22Rv1 (cell line): ENCODE measurements at regions not wholly inside any gene's neighbourhood (a gene's known extent, or its start where the extent isn't known, plus 50 kb on each side); places are given as distances from the start of the nearest gene placed in this dataset.
"Not testable (repeated sequence)": the region's sequence is repeated elsewhere in the genome, so short reads cannot be mapped to it uniquely, and the experiment has no call there.

Experiments
- H3K27ac ChIP-seq: fragments of 450-650 bp; 2 replicates; pipeline ENCODE4 v1.5.1; 2017
- CTCF ChIP-seq: fragments of 450-650 bp; IDR thresholded peaks from 2 replicates; pipeline ENCODE4 v1.5.1; 2017; ENCODE audit warnings: mild to moderate bottlenecking
- ZFX ChIP-seq: fragments of 450-650 bp; IDR thresholded peaks from 2 replicates; pipeline ENCODE4 v1.6.1; 2017; ENCODE audit warnings: antibody characterized with exemption, borderline replicate concordance

- TF ChIP-seq ZFX = no peak
- no peak for TF ChIP-seq CTCF
- H3K27ac ChIP-seq = no peak overlapping the region
Observed at GRCh38 chr5:1734908-1735289, 64.7 kb downstream of the MRPL36 start.

- H3K27ac ChIP-seq = no peak overlapping the region
- TF ChIP-seq CTCF (no peak), ZFX (no peak)
Observed at GRCh38 chr5:1734271-1734907, 65.2 kb downstream of the MRPL36 start.

GRCh38 chr5:1733369-1733768 is 66.3 kb downstream of the MRPL36 start:
- TF ChIP-seq CTCF (no peak), ZFX (no peak)
- H3K27ac ChIP-seq = no peak overlapping the region

GRCh38 chr5:1732945-1733344 is 66.7 kb downstream of the MRPL36 start:
- no peak for TF ChIP-seq ZFX
- no peak for TF ChIP-seq CTCF
- no peak overlapping the region for H3K27ac ChIP-seq

GRCh38 chr5:1732238-1732941 is 67.2 kb downstream of the MRPL36 start:
- no peak for TF ChIP-seq ZFX
- H3K27ac ChIP-seq = no peak overlapping the region

GRCh38 chr5:1731855-1732237 is 67.8 kb downstream of the MRPL36 start:
- H3K27ac ChIP-seq = not testable (repeated sequence)

- no peak for TF ChIP-seq ZFX
- TF ChIP-seq CTCF = no peak
- no peak overlapping the region for H3K27ac ChIP-seq
Observed at GRCh38 chr5:1731091-1731639, 68.5 kb downstream of the MRPL36 start.

GRCh38 chr5:1730487-1730847 is 69.2 kb downstream of the MRPL36 start:
- H3K27ac ChIP-seq = no peak overlapping the region
- TF ChIP-seq ZFX (no peak), CTCF (no peak)
